ENCODE measurements at regions not wholly inside any gene's neighbourhood (a gene's known extent, or its start where the extent isn't known, plus 50 kb on each side); places are given as distances from the start of the nearest gene placed in this dataset.
A peak's percentile ranks its signal among the peaks of the same experiment; 100 is the strongest.

DNA sequence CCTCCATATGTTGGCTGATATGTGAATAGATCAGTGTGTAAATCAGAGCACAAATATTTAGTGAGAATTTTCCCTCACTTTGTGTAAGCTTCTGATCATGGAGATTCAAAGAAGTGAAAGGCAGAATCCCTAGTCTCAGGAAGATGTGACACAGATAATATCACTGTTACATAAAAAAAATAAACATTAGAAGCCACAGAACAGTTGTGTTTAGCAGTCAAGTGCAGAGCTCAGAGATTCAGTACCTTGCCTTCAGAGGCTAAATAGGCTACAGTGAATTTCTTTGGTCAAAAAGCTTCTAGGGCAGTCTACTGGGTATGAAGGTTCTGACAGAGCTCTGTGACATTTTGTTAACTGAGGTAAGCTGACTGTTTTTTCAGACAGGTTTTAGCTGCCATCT, 591.5 kb downstream of the METTL15 start:
- intact Hi-C loops (cut with DNase I; ENCODE audit: low total_unique reads), result no loop called here
- Histone ChIP-seq H3K4me3 (no peak overlapping the region), H3K36me3 (ENCODE audit: low read depth, missing control alignments) (no peaks in the 10 kb centered on the region), H3K27me3 (no peaks in the 10 kb centered on the region), H3K4me1 (no peaks in the 10 kb centered on the region), H3K9me3 (no peaks in the 10 kb centered on the region), H3K27ac (no peak overlapping the region)
- TF ChIP-seq, protein P1, sequence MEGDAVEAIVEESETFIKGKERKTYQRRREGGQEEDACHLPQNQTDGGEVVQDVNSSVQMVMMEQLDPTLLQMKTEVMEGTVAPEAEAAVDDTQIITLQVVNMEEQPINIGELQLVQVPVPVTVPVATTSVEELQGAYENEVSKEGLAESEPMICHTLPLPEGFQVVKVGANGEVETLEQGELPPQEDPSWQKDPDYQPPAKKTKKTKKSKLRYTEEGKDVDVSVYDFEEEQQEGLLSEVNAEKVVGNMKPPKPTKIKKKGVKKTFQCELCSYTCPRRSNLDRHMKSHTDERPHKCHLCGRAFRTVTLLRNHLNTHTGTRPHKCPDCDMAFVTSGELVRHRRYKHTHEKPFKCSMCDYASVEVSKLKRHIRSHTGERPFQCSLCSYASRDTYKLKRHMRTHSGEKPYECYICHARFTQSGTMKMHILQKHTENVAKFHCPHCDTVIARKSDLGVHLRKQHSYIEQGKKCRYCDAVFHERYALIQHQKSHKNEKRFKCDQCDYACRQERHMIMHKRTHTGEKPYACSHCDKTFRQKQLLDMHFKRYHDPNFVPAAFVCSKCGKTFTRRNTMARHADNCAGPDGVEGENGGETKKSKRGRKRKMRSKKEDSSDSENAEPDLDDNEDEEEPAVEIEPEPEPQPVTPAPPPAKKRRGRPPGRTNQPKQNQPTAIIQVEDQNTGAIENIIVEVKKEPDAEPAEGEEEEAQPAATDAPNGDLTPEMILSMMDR (IDR thresholded peaks at IDR 0.05), result no peak
- TF ChIP-seq POLR2A (IDR thresholded peaks at IDR 0.05), result no peak
- no peak for DNase-seq

DNA sequence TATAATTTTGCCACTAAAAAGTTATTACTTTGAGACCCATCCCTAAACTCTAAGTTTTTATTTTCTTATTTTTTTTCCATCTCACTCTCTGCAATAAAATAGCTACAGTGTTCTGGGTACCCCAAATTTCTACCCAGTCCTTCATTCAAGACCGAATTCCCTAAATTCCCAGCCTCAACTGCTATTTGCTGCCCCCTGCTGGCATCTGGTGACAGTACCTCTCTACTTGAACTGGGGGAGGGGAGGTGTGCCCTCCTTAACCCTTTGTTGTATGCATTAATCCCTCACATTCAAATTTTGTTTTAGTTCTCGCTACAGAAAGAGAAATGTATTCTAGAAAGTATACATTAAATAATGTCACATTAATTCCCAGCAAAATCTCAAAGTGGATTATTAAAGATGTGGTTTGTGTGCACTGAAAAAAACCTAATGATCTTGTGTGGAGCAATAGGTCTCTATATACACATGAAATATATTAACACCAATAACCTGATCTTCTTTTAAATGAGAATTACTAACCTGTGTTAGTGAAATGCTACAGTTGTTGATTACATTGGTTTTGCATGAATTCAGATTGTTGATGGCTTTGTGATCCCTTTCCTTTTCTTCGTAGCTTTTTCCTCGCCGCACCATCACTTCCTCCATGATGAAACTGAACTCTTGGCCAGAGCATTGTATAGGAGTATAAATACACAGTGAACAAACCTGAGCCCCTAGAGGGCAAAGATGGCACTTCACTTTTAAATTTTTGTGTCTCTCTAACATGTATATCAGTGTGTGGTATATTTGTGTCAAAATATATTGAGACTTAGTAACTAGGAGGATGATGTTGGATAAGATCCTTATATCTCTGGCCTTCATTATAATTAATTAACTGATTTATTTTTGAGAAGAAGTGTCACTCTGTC, 590.0 kb downstream of the METTL15 start:
- H3K27ac ChIP-seq, result no peak overlapping the region
- H3K27me3 ChIP-seq, result no peaks in the 10 kb centered on the region
- DNase-seq, result peak; percentile 73
- 61 to 62% methylated on average over 5 of the region's 5 CpGs for WGBS, 2 donors
- no peak overlapping the region for H3K4me3 ChIP-seq
- H3K36me3 ChIP-seq (ENCODE audit: low read depth, missing control alignments), result no peaks in the 10 kb centered on the region
- H3K9me3 ChIP-seq, result no peaks in the 10 kb centered on the region
- intact Hi-C loops (cut with DNase I; ENCODE audit: low total_unique reads), result no loop called here
- H3K4me1 ChIP-seq, result no peaks in the 10 kb centered on the region
- TF ChIP-seq POLR2A (IDR thresholded peaks at IDR 0.05), result no peak
- TF ChIP-seq, protein P1 (IDR thresholded peaks at IDR 0.05), result peak; percentile 32 to 64 (median 49)

DNA sequence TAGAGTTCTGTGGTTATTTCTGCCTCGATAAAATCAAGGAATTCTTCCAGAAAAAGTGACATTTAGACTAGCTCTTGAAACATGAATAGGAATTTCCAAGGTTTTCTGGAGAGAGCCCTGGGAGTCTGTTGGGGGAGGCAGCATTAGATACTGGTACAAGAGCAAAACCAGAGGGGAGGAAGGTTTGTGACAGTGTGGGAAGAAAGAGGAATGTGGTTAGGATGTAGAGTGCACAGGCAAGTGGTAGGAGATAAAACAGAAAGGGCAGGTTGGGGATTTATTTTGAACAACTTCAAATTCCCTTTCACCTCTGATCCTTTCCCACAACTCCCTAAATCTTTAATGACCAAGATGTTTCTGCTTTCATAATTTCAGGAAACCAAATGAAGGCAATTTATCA, 588.4 kb downstream of the METTL15 start:
- Histone ChIP-seq H3K9me3 (no peaks in the 10 kb centered on the region), H3K4me1 (no peaks in the 10 kb centered on the region), H3K27me3 (no peaks in the 10 kb centered on the region), H3K27ac (no peak overlapping the region), H3K4me3 (no peak overlapping the region), H3K36me3 (ENCODE audit: low read depth, missing control alignments) (no peaks in the 10 kb centered on the region)
- TF ChIP-seq, protein P1 (IDR thresholded peaks at IDR 0.05), result no peak
- no peak for TF ChIP-seq POLR2A (IDR thresholded peaks at IDR 0.05)
- no peak for DNase-seq
- intact Hi-C loops (cut with DNase I; ENCODE audit: low total_unique reads), result no loop called here
- WGBS, 2 donors, result 31 to 33% methylated on average over 1 of the region's 1 CpG

- intact Hi-C loops (cut with DNase I; ENCODE audit: low total_unique reads), result no loop called here
- DNase-seq, result no peak
- H3K27ac ChIP-seq, result no peak overlapping the region
- H3K4me1 ChIP-seq, result no peaks in the 10 kb centered on the region
- TF ChIP-seq, protein P1 (IDR thresholded peaks at IDR 0.05), result no peak
- TF ChIP-seq POLR2A (IDR thresholded peaks at IDR 0.05), result no peak
- 83 to 89% methylated on average over 2 of the region's 2 CpGs for WGBS, 2 donors
- no peaks in the 10 kb centered on the region for H3K27me3 ChIP-seq
- no peaks in the 10 kb centered on the region for H3K9me3 ChIP-seq
- H3K4me3 ChIP-seq, result no peak overlapping the region
- no peaks in the 10 kb centered on the region for H3K36me3 ChIP-seq (ENCODE audit: low read depth, missing control alignments)
Measured at GRCh38 chr11:28690746-28691145, 582.6 kb downstream of the METTL15 start.
